SK-N-SH (cell line): ENCODE measurements at regions not wholly inside any gene's neighbourhood (a gene's known extent, or its start where the extent isn't known, plus 50 kb on each side); places are given as distances from the start of the nearest gene placed in this dataset.

ENCODE experiments used
- CTCF ChIA-PET: fragments of 300-600, 350-600 bp; formaldehyde crosslinking; extraction: SDS; loops from one replicate; lab custom pipeline; 2021; lab: Yijun Ruan, JAX
- POLR2A ChIA-PET: fragments of 350-600 bp; sonication (Branson Sonifier 250); formaldehyde crosslinking; extraction: SDS; loops from one replicate; lab custom pipeline; 2020; ENCODE audit warnings: antibody characterized with exemption, inconsistent platforms; lab: Yijun Ruan, JAX
- DNase-seq: peaks from one replicate; pipeline ENCODE4 v3.0.0; 2012
- H2AFZ ChIP-seq: fragments of 200-600 bp; sonication (generic); 2 replicates; pipeline ENCODE4 v1.8.1; 2016; ENCODE audit warnings: antibody characterized with exemption, mild to moderate bottlenecking, low read depth
- H3F3A ChIP-seq: fragments of 200-600 bp; sonication (generic); replicated peaks from 2 replicates; pipeline ENCODE3; 2016; ENCODE audit warnings: antibody characterized with exemption, mild to moderate bottlenecking; ENCODE audit not compliant: insufficient read depth
- H3K27ac ChIP-seq, 2 experiments: fragments of 200-500 bp in 1 of 2; fragments of 200-600 bp in 1 of 2; sonication (Bioruptor generic) in 1 of 2; sonication (generic), shearing (Covaris generic) in 1 of 2; 2 replicates each; pipeline versions ENCODE4 v1.5.1 to v1.6.1; 2014 to 2016; ENCODE audit warnings: low read depth in 2 of 2, inconsistent platforms in 1 of 2, low read length in 1 of 2, mild to moderate bottlenecking in 1 of 2, mixed read lengths in 1 of 2
- H3K27me3 ChIP-seq: fragments of 200-600 bp; sonication (generic), shearing (Covaris generic); 2 replicates; pipeline ENCODE4 v1.6.1; 2016; ENCODE audit warnings: mixed run types; ENCODE audit not compliant: insufficient read depth
- H3K36me3 ChIP-seq, 2 experiments: fragments of 200-500 bp in 1 of 2; fragments of 200-600 bp in 1 of 2; sonication (Bioruptor generic) in 1 of 2; sonication (generic) in 1 of 2; replicated peaks in 1 of 2; 2 replicates each; pipeline versions ENCODE3 to v1.5.1; 2014 to 2016; ENCODE audit warnings: low read length in 1 of 2, mild to moderate bottlenecking in 1 of 2; ENCODE audit not compliant: insufficient read depth in 2 of 2, control insufficient read depth in 1 of 2
- H3K4me1 ChIP-seq, 2 experiments: fragments of 200-500 bp in 1 of 2; fragments of 200-600 bp in 1 of 2; sonication (Bioruptor generic) in 1 of 2; sonication (generic), shearing (Covaris generic) in 1 of 2; 2 replicates each; pipeline versions ENCODE4 v1.5.1 to v1.6.1; 2014 to 2016; ENCODE audit warnings: low read depth in 1 of 2, low read length in 1 of 2, mixed run types in 1 of 2; ENCODE audit not compliant: insufficient read depth in 2 of 2, control insufficient read depth in 1 of 2
- H3K4me2 ChIP-seq: fragments of 200-600 bp; sonication (generic), shearing (Covaris generic); 2 replicates; pipeline ENCODE4 v1.6.1; 2017; ENCODE audit warnings: mixed run types
- H3K4me3 ChIP-seq, 2 experiments: fragments of 200-500 bp in 1 of 2; fragments of 200-600 bp in 1 of 2; sonication (Bioruptor generic) in 1 of 2; sonication (generic), shearing (Covaris generic) in 1 of 2; 2 replicates each; pipeline versions ENCODE4 v1.5.1 to v1.8.1; 2014 to 2016; ENCODE audit warnings: low read depth in 2 of 2, inconsistent platforms in 1 of 2, low read length in 1 of 2, mild to moderate bottlenecking in 1 of 2, mixed read lengths in 1 of 2, moderate library complexity in 1 of 2
- H3K79me2 ChIP-seq: fragments of 200-600 bp; sonication (generic); 2 replicates; pipeline ENCODE4 v1.8.1; 2017; ENCODE audit warnings: mild to moderate bottlenecking; ENCODE audit not compliant: insufficient read depth
- H3K9ac ChIP-seq: fragments of 200-600 bp; sonication (generic); 2 replicates; pipeline ENCODE4 v1.6.1; 2017; ENCODE audit warnings: mixed run types
- H3K9me2 ChIP-seq: fragments of 200-600 bp; sonication (generic); 2 replicates; pipeline ENCODE4 v1.6.1; 2017; ENCODE audit warnings: mixed run types
- H3K9me3 ChIP-seq: fragments of 200-600 bp; sonication (generic); 2 replicates; pipeline ENCODE4 v1.6.1; 2017; ENCODE audit warnings: mixed run types, mild to moderate bottlenecking, moderate library complexity
- H4K20me1 ChIP-seq: fragments of 200-600 bp; sonication (generic); 2 replicates; pipeline ENCODE4 v1.6.1; 2017; ENCODE audit warnings: mild to moderate bottlenecking, mixed run types; ENCODE audit not compliant: insufficient read depth
- CTCF ChIP-seq: fragments of 200-600 bp; sonication (generic); IDR thresholded peaks from 2 replicates; pipeline ENCODE4 v1.6.1; 2017; ENCODE audit warnings: antibody characterized with exemption, mild to moderate bottlenecking, moderate library complexity
- ELF1 ChIP-seq: IDR thresholded peaks from 2 replicates; pipeline ENCODE4 v1.4.0; 2012
- EZH2phosphoT487 ChIP-seq: fragments of 200-600 bp; sonication (generic); IDR thresholded peaks from 2 replicates; pipeline ENCODE4 v1.6.1; 2017; ENCODE audit warnings: low read depth, mixed run types, mild to moderate bottlenecking, antibody characterized with exemption, moderate library complexity, borderline replicate concordance
- GABPA ChIP-seq: IDR thresholded peaks from 2 replicates; pipeline ENCODE4 v1.4.0; 2012; ENCODE audit warnings: low read depth, mild to moderate bottlenecking
- GATA2 ChIP-seq: sonication (generic); formaldehyde crosslinking; IDR thresholded peaks from 2 replicates; pipeline ENCODE4 v1.5.0; 2020; ENCODE audit warnings: mild to moderate bottlenecking, missing genetic modification reagents
- IRF3 ChIP-seq: fragments of 150-350 bp; IDR thresholded peaks from 2 replicates; pipeline ENCODE4 v1.6.1; 2016; ENCODE audit warnings: mild to moderate bottlenecking, low read depth, low read length
- MAX ChIP-seq: IDR thresholded peaks from 2 replicates; pipeline ENCODE4 v1.4.0; 2012; ENCODE audit warnings: low read depth
- MEF2A ChIP-seq: IDR thresholded peaks from 2 replicates; pipeline ENCODE4 v1.4.0; 2012; ENCODE audit warnings: low read depth, borderline replicate concordance
- NFIC ChIP-seq: IDR thresholded peaks from 2 replicates; pipeline ENCODE4 v1.4.0; 2012; ENCODE audit warnings: borderline replicate concordance
- NRF1 ChIP-seq: IDR thresholded peaks from 2 replicates; pipeline ENCODE4 v1.6.1; 2012; ENCODE audit warnings: low read depth, mild to moderate bottlenecking, low read length
- PBX3 ChIP-seq: IDR thresholded peaks from 2 replicates; pipeline ENCODE4; 2012
- REST ChIP-seq: IDR thresholded peaks from 2 replicates; pipeline ENCODE4 v1.6.1; 2012; ENCODE audit warnings: mild to moderate bottlenecking, low read depth, low read length, moderate library complexity
- RFX5 ChIP-seq: IDR thresholded peaks from 2 replicates; pipeline ENCODE4 v1.6.1; 2012; ENCODE audit warnings: mild to moderate bottlenecking, improper control_type of control experiment, low read length
- RXRA ChIP-seq: IDR thresholded peaks from 2 replicates; pipeline ENCODE4 v1.4.0; 2012; ENCODE audit warnings: low read depth, mild to moderate bottlenecking, borderline replicate concordance
- TCF12 ChIP-seq: IDR thresholded peaks from 2 replicates; pipeline ENCODE4 v1.4.0; 2012
- USF1 ChIP-seq: IDR thresholded peaks from 2 replicates; pipeline ENCODE4 v1.4.0; 2012; ENCODE audit warnings: low read depth, borderline replicate concordance
- WGBS: methylation state at CpG from one replicate; pipeline ENCODE4 v1.1.6; 2017; ENCODE audit warnings: low lambda C conversion rate; 5-methylcytosine and 5-hydroxymethylcytosine counted together

- no peaks in the 10 kb centered on the region for H3K27me3 ChIP-seq
- H3F3A ChIP-seq: no peaks in the 10 kb centered on the region
- H3K27ac ChIP-seq: no peak overlapping the region
- H3K9me3 ChIP-seq: no peaks in the 10 kb centered on the region
- 49% methylated on average over 6 of the region's 6 CpGs for WGBS
- CTCF ChIA-PET: no interaction called here
- H4K20me1 ChIP-seq: no peaks in the 10 kb centered on the region
- no peak overlapping the region for H3K9ac ChIP-seq
- no peak for DNase-seq
- H3K79me2 ChIP-seq: no peaks in the 10 kb centered on the region
- H3K4me1 ChIP-seq: peaks cover 0 to 2% of the 10 kb centered on the region in 2 experiments; a peak in 1 of 4 replicates
- no peaks in the 10 kb centered on the region for H3K36me3 ChIP-seq
- H3K4me3 ChIP-seq: no peak overlapping the region
- H3K9me2 ChIP-seq: no peaks in the 10 kb centered on the region
- POLR2A ChIA-PET: no interaction called here
- no peak overlapping the region for H2AFZ ChIP-seq
- H3K4me2 ChIP-seq: no peak overlapping the region
- TF ChIP-seq NRF1: no peak
- TF ChIP-seq ELF1: no peak
- no peak for TF ChIP-seq CTCF
- TF ChIP-seq REST: no peak
- TF ChIP-seq MAX: no peak
These were observed 162.2 kb downstream of the BCL11A start for GRCh38 chr2:60391230-60391629.

GRCh38 chr2:60386436-60386835 lies 167.0 kb downstream of the BCL11A start:
- POLR2A ChIA-PET: no interaction called here
- Histone ChIP-seq H3K9ac (no peak overlapping the region), H3K4me3 (no peak overlapping the region), H4K20me1 (no peaks in the 10 kb centered on the region), H3K27ac (no peak overlapping the region), H3K9me3 (no peaks in the 10 kb centered on the region), H3K4me1 (no peaks in the 10 kb centered on the region), H3K9me2 (no peaks in the 10 kb centered on the region), H3K79me2 (no peaks in the 10 kb centered on the region), H3K36me3 (no peaks in the 10 kb centered on the region), H2AFZ (no peak overlapping the region), H3K4me2 (no peak overlapping the region), H3K27me3 (no peaks in the 10 kb centered on the region; the same call in 1 of the 2 replicates), H3F3A (no peaks in the 10 kb centered on the region)
- CTCF ChIA-PET: no interaction called here
- WGBS: 63% methylated on average over 2 of the region's 2 CpGs
- no peak for DNase-seq
- TF ChIP-seq PBX3: no peak
- TF ChIP-seq CTCF: no peak
- no peak for TF ChIP-seq IRF3
- no peak for TF ChIP-seq NFIC
- TF ChIP-seq EZH2phosphoT487: no peak
- TF ChIP-seq NRF1: no peak
- TF ChIP-seq MEF2A: no peak
- no peak for TF ChIP-seq MAX
- no peak for TF ChIP-seq RFX5
- TF ChIP-seq ELF1: no peak
- no peak for TF ChIP-seq GATA2 (CRISPR knock-in tag)
- no peak for TF ChIP-seq RXRA
- no peak for TF ChIP-seq USF1
- TF ChIP-seq GABPA: no peak
- TF ChIP-seq TCF12: no peak
